Heart left ventricle (tissue), 13 donors: ENCODE measurements at regions not wholly inside any gene's neighbourhood (a gene's known extent, or its start where the extent isn't known, plus 50 kb on each side); places are given as distances from the start of the nearest gene placed in this dataset.

Experiments
- POLR2A ChIP-seq, 2 donors: fragments of 450-650 bp; IDR thresholded peaks; one replicate each; pipeline ENCODE4 v1.6.1; 2017; ENCODE audit warnings: antibody characterized with exemption in 2 of 2, mild to moderate bottlenecking in 2 of 2, moderate library complexity in 2 of 2
- TF ChIP-seq, protein P1 (sequence below), 12 donors: fragments of 200-600 bp; sonication (generic) in 4 of 12; IDR thresholded peaks; one replicate each; pipeline versions ENCODE4 v1.5.0 to v1.8.0; 2018 to 2022; ENCODE audit warnings: antibody characterized with exemption in 12 of 12, mild to moderate bottlenecking in 5 of 12
- donor health status: ischemic (EF 13 %, LVEDD 7.1; RV severe dilation, severe dysfunction).
- donor health status: DM: no; HTN: yes; CAD: no.
- donor health status: DM: no; HTN: no; CAD: no.
- donor health status: ischemic (EF 25% LVEDD 6.9; RV normal size, moderate dysfunction).
- donor health status: ischemic (EF 25% LVEDD 5.7; RV mildly dilated, moderate dysfunction).
- donor health status: ischemic (EF 35%, LVEDD 5.7; RV mildly dilated, moderate dysfunction).
- donor health status: nonischemic (EF 11% LVEDD 7.7; RV severe dilation, severe dysfunction).
- donor health status: DM: yes; HTN: yes; CAD: no.
- donor health status: PGD.
- donor health status: ischemic (EF 29% LVEDD 5.4; RV normal size, mild dysfunction).
- donor health status: nonischemic (EF 23%, LVEDD 6.1; RV moderate dilation, normal function).

DNA sequence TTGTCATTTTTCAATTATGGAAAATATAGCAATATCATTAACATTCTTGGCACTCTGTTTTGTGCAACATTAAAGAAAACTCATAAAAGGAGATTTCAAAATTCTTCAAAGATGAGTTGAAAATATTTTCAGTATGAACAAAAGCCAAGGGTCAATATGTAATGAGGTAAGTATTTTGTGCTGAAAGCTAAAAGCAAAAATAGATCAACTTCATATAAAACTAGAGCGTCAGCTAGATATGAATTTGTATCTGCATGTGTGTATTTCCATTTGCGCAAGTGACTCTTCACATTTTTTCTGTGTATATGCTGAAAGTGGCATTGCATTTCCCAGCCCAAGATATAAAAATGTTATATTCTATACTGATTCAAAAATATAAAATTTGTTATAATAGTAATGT lies 492.1 kb upstream of the EYS start:
- TF ChIP-seq, protein P1, sequence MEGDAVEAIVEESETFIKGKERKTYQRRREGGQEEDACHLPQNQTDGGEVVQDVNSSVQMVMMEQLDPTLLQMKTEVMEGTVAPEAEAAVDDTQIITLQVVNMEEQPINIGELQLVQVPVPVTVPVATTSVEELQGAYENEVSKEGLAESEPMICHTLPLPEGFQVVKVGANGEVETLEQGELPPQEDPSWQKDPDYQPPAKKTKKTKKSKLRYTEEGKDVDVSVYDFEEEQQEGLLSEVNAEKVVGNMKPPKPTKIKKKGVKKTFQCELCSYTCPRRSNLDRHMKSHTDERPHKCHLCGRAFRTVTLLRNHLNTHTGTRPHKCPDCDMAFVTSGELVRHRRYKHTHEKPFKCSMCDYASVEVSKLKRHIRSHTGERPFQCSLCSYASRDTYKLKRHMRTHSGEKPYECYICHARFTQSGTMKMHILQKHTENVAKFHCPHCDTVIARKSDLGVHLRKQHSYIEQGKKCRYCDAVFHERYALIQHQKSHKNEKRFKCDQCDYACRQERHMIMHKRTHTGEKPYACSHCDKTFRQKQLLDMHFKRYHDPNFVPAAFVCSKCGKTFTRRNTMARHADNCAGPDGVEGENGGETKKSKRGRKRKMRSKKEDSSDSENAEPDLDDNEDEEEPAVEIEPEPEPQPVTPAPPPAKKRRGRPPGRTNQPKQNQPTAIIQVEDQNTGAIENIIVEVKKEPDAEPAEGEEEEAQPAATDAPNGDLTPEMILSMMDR (IDR thresholded peaks at IDR 0.05) = no peak
- no peak for TF ChIP-seq POLR2A (IDR thresholded peaks at IDR 0.05)
